ENCODE measurements at regions not wholly inside any gene's neighbourhood (a gene's known extent, or its start where the extent isn't known, plus 50 kb on each side); places are given as distances from the start of the nearest gene placed in this dataset.

DNA sequence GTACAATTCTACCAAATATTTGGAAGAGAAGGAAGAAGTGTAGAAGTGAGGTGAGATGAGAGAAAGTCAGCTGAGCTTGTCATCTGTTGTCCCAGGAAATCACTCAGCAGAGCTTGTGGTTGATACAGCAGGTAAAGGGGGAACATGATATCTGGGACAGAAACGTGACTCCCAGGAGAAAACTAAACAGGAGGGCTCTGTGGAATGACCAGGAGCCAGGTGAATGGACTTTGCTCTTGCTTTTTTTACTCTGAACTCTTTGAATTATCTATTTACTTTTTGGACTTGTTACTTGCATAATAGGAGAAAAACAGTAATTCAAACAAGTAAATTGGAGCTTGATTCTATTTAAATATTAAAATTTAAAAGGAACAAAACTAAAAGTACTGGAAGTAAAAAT, 555.6 kb upstream of the FRG1 start:
- Histone ChIP-seq H3F3A (ENCODE audit: control insufficient read depth, insufficient read depth) (no peaks in the 10 kb centered on the region), H3K9me3 (ENCODE audit: control insufficient read depth, insufficient read depth, low read length) (peaks cover 3% of the 10 kb centered on the region; the same call in 1 of the 2 replicates), H3K27me3 (ENCODE audit: control insufficient read depth, low read length) (no peaks in the 10 kb centered on the region), H3K36me3 (ENCODE audit: control insufficient read depth, low read length) (no peaks in the 10 kb centered on the region), H3K9me2 (replicated peaks; ENCODE audit: control insufficient read depth, low read length) (no peaks in the 10 kb centered on the region), H3K27ac (ENCODE audit: low read depth, low read length) (no peak overlapping the region), H4K20me1 (ENCODE audit: control insufficient read depth, insufficient read depth, low read depth, low read length) (no peaks in the 10 kb centered on the region), H3K79me2 (ENCODE audit: control insufficient read depth, low read length) (no peaks in the 10 kb centered on the region), H3K4me2 (ENCODE audit: low read length) (no peak overlapping the region), H3K4me1 (ENCODE audit: control insufficient read depth, low read length) (no peaks in the 10 kb centered on the region), H3K4me3 (ENCODE audit: low read length) (no peak overlapping the region)
- TF ChIP-seq, protein P1, sequence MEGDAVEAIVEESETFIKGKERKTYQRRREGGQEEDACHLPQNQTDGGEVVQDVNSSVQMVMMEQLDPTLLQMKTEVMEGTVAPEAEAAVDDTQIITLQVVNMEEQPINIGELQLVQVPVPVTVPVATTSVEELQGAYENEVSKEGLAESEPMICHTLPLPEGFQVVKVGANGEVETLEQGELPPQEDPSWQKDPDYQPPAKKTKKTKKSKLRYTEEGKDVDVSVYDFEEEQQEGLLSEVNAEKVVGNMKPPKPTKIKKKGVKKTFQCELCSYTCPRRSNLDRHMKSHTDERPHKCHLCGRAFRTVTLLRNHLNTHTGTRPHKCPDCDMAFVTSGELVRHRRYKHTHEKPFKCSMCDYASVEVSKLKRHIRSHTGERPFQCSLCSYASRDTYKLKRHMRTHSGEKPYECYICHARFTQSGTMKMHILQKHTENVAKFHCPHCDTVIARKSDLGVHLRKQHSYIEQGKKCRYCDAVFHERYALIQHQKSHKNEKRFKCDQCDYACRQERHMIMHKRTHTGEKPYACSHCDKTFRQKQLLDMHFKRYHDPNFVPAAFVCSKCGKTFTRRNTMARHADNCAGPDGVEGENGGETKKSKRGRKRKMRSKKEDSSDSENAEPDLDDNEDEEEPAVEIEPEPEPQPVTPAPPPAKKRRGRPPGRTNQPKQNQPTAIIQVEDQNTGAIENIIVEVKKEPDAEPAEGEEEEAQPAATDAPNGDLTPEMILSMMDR (IDR thresholded peaks at IDR 0.05; ENCODE audit: low read depth, low read length, poor library complexity, severe bottlenecking): no peak
- TF ChIP-seq EZH2phosphoT487 (IDR thresholded peaks at IDR 0.05; ENCODE audit: borderline replicate concordance, low read length): no peak

DNA sequence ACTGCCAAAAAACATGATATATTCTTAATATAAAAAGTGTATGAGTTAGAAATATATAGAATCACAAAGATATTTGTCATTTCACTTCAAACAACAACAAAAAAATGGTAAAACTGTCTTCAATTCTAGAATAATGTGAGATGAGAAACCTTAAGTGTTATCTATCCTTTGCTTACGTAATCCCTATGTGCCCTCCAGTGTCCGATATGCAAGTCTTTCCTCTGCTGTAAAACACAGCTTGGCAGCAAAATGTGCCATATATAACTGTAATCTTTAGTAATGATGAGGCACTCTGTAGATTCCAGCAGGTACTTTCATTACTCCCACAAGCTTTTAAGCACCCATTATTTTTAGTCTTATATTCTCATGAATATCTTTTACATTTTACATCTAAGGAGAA, 555.1 kb upstream of the FRG1 start:
- Histone ChIP-seq H3K79me2 (ENCODE audit: control insufficient read depth, low read length) (no peaks in the 10 kb centered on the region), H3K27me3 (ENCODE audit: control insufficient read depth, low read length) (no peaks in the 10 kb centered on the region), H3K9me3 (ENCODE audit: control insufficient read depth, insufficient read depth, low read length) (no peaks in the 10 kb centered on the region), H3K4me3 (ENCODE audit: low read length) (no peak overlapping the region), H3K36me3 (ENCODE audit: control insufficient read depth, low read length) (no peaks in the 10 kb centered on the region), H3K4me1 (ENCODE audit: control insufficient read depth, low read length) (no peaks in the 10 kb centered on the region), H3F3A (ENCODE audit: control insufficient read depth, insufficient read depth) (no peaks in the 10 kb centered on the region), H3K9me2 (replicated peaks; ENCODE audit: control insufficient read depth, low read length) (no peaks in the 10 kb centered on the region), H3K4me2 (ENCODE audit: low read length) (no peak overlapping the region), H4K20me1 (ENCODE audit: control insufficient read depth, insufficient read depth, low read depth, low read length) (no peaks in the 10 kb centered on the region), H3K27ac (ENCODE audit: low read depth, low read length) (no peak overlapping the region)
- TF ChIP-seq EZH2phosphoT487 (IDR thresholded peaks at IDR 0.05; ENCODE audit: borderline replicate concordance, low read length): no peak
- TF ChIP-seq, protein P1 (IDR thresholded peaks at IDR 0.05; ENCODE audit: low read depth, low read length, poor library complexity, severe bottlenecking): no peak

DNA sequence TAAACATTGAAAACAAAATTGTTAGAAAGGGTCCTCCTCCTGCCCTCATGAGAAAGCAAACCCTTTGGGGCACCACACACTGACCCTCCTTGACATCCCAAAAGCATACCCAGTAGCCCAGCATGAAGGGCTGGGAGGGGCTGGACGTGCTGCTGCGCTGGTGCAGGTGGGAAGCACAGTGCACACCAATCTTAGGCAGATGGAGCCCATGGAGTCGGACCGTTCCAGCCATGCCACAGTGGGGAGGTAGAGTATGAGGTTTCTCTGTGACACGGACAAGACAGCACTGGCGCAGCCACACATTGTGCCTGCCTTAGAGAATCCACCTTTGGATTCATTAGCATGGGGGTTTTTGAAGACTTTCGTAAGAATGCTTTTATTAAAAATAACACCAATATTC, 544.2 kb upstream of the FRG1 start:
- H3F3A ChIP-seq (ENCODE audit: control insufficient read depth, insufficient read depth): no peaks in the 10 kb centered on the region
- H3K4me1 ChIP-seq (ENCODE audit: control insufficient read depth, low read length): no peaks in the 10 kb centered on the region
- no peak overlapping the region for H3K27ac ChIP-seq (ENCODE audit: low read depth, low read length)
- no peak overlapping the region for H3K4me3 ChIP-seq (ENCODE audit: low read length)
- H4K20me1 ChIP-seq (ENCODE audit: control insufficient read depth, insufficient read depth, low read depth, low read length): no peaks in the 10 kb centered on the region
- H3K36me3 ChIP-seq (ENCODE audit: control insufficient read depth, low read length): no peaks in the 10 kb centered on the region
- no peaks in the 10 kb centered on the region for H3K9me3 ChIP-seq (ENCODE audit: control insufficient read depth, insufficient read depth, low read length)
- TF ChIP-seq, protein P1 (IDR thresholded peaks at IDR 0.05; ENCODE audit: low read depth, low read length, poor library complexity, severe bottlenecking): no peak
- TF ChIP-seq EZH2phosphoT487 (IDR thresholded peaks at IDR 0.05; ENCODE audit: borderline replicate concordance, low read length): no peak
- H3K79me2 ChIP-seq (ENCODE audit: control insufficient read depth, low read length): no peaks in the 10 kb centered on the region
- no peaks in the 10 kb centered on the region for H3K9me2 ChIP-seq (replicated peaks; ENCODE audit: control insufficient read depth, low read length)
- no peaks in the 10 kb centered on the region for H3K27me3 ChIP-seq (ENCODE audit: control insufficient read depth, low read length)
- no peak overlapping the region for H3K4me2 ChIP-seq (ENCODE audit: low read length)

DNA sequence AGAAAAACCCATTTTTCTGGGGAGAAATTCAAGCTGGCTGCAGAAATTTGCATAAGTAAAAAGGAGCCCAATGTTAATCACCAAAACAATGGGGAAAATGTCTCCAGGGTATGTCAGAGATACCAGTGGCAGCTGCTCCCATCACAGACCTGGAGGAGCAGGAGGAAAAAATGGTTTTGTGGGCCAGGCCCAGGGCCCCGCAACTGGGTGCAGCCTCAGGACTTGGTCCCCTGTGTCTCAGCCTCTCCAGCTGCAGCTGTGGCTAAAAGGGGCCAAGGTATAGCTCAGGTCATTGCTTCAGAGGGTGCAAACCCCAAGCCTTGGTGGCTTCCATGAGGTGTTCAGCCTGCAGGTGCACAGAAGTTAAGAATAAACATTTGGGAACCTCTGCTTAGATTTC, 536.4 kb upstream of the FRG1 start:
- H3K4me3 ChIP-seq (ENCODE audit: low read length): no peak overlapping the region
- no peaks in the 10 kb centered on the region for H3K27me3 ChIP-seq (ENCODE audit: control insufficient read depth, low read length)
- no peaks in the 10 kb centered on the region for H3K4me1 ChIP-seq (ENCODE audit: control insufficient read depth, low read length)
- no peaks in the 10 kb centered on the region for H3K9me2 ChIP-seq (replicated peaks; ENCODE audit: control insufficient read depth, low read length)
- H3K36me3 ChIP-seq (ENCODE audit: control insufficient read depth, low read length): no peaks in the 10 kb centered on the region
- no peaks in the 10 kb centered on the region for H4K20me1 ChIP-seq (ENCODE audit: control insufficient read depth, insufficient read depth, low read depth, low read length)
- no peaks in the 10 kb centered on the region for H3K79me2 ChIP-seq (ENCODE audit: control insufficient read depth, low read length)
- no peaks in the 10 kb centered on the region for H3F3A ChIP-seq (ENCODE audit: control insufficient read depth, insufficient read depth)
- H3K4me2 ChIP-seq (ENCODE audit: low read length): no peak overlapping the region
- H3K27ac ChIP-seq (ENCODE audit: low read depth, low read length): no peak overlapping the region
- H3K9me3 ChIP-seq (ENCODE audit: control insufficient read depth, insufficient read depth, low read length): peaks cover 3% of the 10 kb centered on the region; the same call in 1 of the 2 replicates
- no peak for TF ChIP-seq EZH2phosphoT487 (IDR thresholded peaks at IDR 0.05; ENCODE audit: borderline replicate concordance, low read length)
- TF ChIP-seq, protein P1 (IDR thresholded peaks at IDR 0.05; ENCODE audit: low read depth, low read length, poor library complexity, severe bottlenecking): no peak

Data from DOHH2 (cell line).